NCI-H748 (cell line): ENCODE measurements at regions not wholly inside any gene's neighbourhood (a gene's known extent, or its start where the extent isn't known, plus 50 kb on each side); places are given as distances from the start of the nearest gene placed in this dataset.
"Not testable (repeated sequence)": the region's sequence is repeated elsewhere in the genome, so short reads cannot be mapped to it uniquely, and the experiment has no call there.

Experiments used
- DNase-seq: peaks from one replicate; lab custom pipeline; 2025; ENCODE audit not compliant: unreplicated experiment; lab: John Stamatoyannopoulos, UW

GRCh38 chr2:125584732-125585131 lies 1071.2 kb upstream of the GYPC start:
- DNase-seq = no peak

GRCh38 chr2:125588780-125589179 lies 1067.2 kb upstream of the GYPC start:
- DNase-seq = no peak

DNA sequence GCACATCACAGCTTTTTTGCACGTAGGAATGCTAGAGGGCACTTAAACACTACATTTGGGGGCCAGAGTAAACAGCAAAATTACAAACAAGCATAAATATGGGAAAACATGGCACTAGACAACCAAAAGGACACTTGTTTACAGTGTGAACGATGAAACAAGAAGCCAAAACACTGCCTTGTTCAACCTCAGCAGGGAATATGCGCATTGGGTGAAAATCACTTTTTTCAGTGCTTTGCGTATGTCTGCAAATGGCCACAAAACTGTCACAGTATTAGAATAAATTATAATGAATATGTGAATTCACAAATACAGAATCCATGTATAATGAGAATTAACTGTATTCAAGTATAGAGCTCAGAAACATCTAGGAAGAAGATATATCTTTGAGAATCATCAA lies 1064.0 kb upstream of the GYPC start:
- DNase-seq = no peak

DNA sequence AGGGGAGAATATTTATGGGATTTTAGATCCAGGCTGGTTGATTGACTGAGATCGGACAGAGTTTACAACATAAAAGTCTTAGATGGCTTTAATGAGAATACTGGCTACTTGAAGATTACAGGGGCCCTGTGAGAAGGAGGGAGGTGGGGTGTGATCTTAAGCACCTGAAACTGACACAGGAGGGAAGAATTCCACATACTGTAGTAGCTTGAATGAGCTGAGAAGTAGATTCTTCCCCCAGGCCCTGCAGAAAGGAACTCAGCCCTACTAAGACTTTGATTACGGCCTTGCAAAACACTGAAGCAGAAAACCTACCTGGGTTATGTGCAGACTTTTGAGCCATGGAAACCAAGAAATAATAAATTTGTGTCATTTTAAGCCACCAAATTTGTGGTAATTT lies 1062.9 kb upstream of the GYPC start:
- DNase-seq = no peak

DNA sequence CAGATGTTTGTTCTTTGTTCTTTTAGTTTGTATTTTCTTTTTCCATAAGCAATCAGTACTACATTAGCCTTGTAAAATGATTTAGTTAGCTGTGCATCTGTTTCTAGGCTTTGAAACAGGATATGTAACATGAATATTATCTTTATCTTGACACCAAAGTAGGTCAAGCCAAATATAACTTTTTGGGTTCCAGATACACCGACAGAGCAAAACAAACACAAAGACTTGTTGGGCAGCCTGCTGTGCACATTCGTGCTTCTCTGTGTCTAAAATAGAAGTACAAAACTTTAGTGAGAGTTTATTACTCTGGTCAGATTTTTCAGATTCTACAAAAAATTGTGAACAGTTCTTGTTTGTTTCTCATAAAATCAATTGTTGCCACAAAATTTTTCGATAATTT lies 1059.3 kb upstream of the GYPC start:
- DNase-seq = no peak

- DNase-seq = no peak
Measured at GRCh38 chr2:125615438-125615837, 1040.5 kb upstream of the GYPC start.

GRCh38 chr2:125630377-125630776 lies 1025.6 kb upstream of the GYPC start:
- no peak for DNase-seq

GRCh38 chr2:125634662-125635061 lies 1021.3 kb upstream of the GYPC start:
- DNase-seq = no peak

- no peak for DNase-seq
Measured at GRCh38 chr2:125638345-125638744, 1017.6 kb upstream of the GYPC start.

- DNase-seq = no peak
Measured at GRCh38 chr2:125642032-125642431, 1013.9 kb upstream of the GYPC start.

- no peak for DNase-seq
Measured at GRCh38 chr2:125643128-125643527, 1012.8 kb upstream of the GYPC start.

- peak; percentile 44 for DNase-seq
Measured at GRCh38 chr2:125643585-125643984, 1012.4 kb upstream of the GYPC start.

DNA sequence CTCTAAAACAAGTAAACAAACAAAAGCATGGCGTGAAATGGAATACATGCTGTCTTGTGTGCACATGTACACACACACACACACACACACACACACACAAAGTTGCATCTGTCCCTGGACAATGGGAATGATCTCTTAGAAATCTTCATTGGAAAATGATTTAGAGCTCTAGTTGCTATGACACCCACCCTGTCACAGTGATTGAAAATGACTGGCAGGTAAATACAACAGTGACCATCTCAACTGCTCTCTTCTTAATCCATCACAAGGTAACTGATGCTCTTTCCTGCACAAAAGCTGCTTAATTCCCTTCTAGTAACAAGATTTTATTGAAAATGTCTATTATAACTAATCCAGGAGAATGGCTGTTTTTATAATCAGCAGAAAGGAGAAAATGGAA lies 1011.7 kb upstream of the GYPC start:
- peak; percentile 87 for DNase-seq

DNA sequence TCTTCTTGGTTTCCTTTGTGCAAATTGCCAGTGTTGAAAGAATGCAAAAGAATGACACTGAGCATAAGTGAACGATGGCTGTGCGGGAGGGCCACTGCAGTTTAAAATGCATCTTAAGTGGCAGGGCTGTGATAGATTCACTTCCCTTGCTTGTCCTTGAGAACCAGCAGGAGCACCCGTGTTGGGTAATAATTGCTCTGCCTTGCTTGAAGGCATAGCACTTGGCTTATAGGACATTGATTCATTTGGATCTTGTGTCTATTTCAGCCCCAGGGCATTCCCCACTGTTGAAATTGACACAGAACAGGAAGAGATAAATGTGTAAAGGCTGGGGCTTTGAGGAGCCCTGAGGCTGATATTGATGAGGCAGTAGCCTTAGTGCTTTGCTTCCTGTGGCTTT lies 1003.7 kb upstream of the GYPC start:
- no peak for DNase-seq

DNA sequence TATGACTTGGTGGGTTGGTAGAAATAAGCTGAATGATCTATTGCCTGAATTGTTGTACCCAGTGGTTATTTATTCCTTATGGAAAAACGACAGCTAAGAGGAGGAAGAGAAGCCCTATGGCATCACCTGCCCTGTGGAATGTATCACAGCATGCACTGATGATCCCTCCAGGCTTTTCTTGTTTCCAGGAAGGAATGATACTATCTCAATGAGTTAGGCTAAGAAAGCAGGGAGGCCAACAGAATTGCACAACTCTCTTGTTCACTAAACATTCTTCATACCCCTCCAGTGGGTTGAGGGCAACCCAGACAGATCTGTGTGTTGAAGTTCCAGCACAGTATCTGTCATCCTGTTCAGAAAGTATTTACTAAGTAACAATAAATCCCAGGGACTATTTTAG lies 1001.7 kb upstream of the GYPC start:
- no peak for DNase-seq

DNA sequence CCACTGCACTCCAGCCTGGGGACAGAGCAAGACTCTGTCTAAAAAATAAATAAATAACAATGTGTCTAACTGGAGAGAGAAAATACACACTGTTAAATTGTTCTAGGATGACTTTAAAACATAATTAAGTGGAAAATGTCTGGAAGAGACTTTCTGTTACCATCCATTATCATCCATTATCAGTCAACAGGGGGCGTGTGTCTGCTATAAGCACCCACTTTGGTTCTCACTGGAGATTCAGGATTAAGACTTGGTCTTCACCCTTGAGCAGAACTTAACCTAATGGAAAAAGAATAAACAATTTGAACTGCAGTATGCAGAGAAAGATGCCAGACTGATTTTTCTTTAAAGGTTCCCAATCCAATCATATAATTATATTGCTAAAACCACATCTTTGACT lies 999.8 kb upstream of the GYPC start:
- no peak for DNase-seq

DNA sequence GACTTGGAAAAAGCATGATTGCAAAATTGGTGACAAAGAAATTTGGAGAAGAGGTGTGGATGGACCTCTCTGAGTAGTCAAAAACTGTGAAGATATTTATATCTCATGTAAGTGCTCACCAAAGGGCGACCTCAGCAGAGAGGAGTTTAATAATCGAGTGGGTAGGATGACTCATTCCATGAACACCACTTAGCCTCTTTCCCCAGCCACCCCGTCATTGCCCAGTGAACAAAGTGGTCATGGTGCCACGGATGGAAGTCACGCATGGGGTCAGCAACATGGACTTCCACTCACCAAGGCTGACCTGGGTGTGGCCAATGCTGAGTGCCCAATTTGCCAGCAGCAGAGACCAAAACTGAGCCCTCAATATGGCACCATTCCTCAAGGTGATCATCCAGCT lies 997.4 kb upstream of the GYPC start:
- DNase-seq = no peak

DNA sequence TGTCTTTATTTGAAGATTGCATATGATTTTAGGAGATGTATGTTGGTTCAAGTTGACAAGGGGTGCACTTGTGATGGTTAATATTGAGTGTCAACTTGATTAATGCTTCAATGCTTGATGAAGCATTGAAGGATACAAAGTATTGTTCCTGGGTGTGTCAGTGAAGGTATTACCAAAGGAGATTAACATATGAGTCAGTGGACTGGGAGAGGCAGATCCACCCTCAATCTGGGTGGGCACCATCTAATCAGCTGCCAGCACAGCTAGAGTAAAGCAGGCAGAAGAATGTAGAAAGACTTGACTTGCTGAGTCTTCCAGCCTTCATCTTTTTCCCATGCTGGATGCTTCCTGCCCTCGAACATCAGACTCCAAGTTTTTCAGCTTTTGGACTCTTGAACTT lies 995.6 kb upstream of the GYPC start:
- DNase-seq = not testable (repeated sequence)

- no peak for DNase-seq
Measured at GRCh38 chr2:125667630-125668029, 988.3 kb upstream of the GYPC start.

DNA sequence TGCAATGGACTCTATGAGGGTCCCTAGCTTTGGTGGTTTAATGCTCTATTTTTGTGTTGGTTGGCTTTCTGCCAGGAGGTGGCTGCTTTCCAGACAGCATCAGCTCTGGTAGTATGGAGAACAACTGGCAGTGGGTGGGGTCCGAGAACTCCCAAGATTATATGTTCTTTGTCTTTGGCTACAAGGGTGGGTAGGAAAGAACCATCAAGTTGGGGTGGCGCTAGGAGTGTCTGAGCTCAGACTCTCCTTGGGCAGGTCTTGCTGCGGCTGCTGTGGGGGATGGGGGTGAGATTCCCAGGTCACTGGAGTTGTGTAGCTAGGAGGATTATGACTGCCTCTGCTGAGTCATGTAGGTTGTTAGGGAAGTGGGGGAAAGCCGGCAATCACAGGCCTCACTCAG lies 976.1 kb upstream of the GYPC start:
- peak; percentile 4 for DNase-seq

DNA sequence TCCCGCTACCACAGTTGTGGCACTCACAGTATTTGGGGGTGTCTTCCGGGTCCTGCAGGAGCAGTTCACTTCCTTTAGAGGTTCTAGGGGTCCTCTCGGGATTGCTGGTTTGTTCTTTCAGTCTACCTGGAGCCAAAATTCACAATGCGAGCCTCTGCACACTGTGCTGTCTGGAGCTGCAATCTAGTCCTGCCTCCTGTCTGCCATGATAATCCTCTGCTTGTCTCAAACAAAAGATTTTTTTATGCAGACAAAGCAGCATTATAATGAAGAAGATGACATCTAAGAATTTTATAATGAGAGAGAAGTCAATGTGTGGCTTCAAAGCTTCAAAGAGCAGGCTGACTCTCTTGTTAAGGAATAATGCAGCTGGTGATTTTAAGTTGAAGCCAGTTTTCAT lies 975.1 kb upstream of the GYPC start:
- DNase-seq = no peak

DNA sequence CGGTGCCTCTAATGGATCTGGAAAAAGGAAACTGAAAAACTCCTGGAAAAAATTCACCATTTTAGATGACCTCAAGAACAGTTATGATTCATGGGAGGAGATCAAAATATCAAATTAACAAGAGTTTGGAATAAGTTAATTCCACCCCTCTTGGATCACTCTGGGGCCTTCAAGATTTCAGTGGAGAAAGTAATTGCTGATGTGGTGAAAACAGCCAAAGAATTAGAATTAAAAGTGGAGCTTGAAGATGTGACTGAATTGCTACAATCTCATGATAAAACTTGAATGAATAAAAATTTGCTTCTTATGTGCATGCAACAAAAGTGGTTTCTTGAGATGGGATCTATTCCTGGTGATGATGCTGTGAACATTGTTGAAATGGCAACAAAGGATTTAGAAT lies 974.4 kb upstream of the GYPC start:
- no peak for DNase-seq

GRCh38 chr2:125681976-125682805 lies 973.8 kb upstream of the GYPC start:
- DNase-seq = no peak
